ENCODE measurements at regions not wholly inside any gene's neighbourhood (a gene's known extent, or its start where the extent isn't known, plus 50 kb on each side); places are given as distances from the start of the nearest gene placed in this dataset.

- 37% methylated on average over 10 of the region's 10 CpGs for WGBS (ENCODE audit: low lambda C conversion rate, missing lambda C conversion rate)
- H3K4me2 ChIP-seq = no peak overlapping the region
Measured at GRCh38 chr4:71184195-71184781, 154.5 kb upstream of the SLC4A4 start.

GRCh38 chr4:71185037-71185436, 153.8 kb upstream of the SLC4A4 start:
- H3K79me2 ChIP-seq = no peaks in the 10 kb centered on the region
- no peaks in the 10 kb centered on the region for H3K9me2 ChIP-seq (replicated peaks; ENCODE audit: insufficient read depth)
- H3K4me1 ChIP-seq (ENCODE audit: insufficient read depth) = no peaks in the 10 kb centered on the region
- TF ChIP-seq EZH2phosphoT487 (IDR thresholded peaks at IDR 0.05; ENCODE audit: low read depth, severe bottlenecking, unreplicated experiment) (no peak), EZH2 (IDR thresholded peaks at IDR 0.05; ENCODE audit: borderline replicate concordance) (no peak)
- TF ChIP-seq, protein P1, sequence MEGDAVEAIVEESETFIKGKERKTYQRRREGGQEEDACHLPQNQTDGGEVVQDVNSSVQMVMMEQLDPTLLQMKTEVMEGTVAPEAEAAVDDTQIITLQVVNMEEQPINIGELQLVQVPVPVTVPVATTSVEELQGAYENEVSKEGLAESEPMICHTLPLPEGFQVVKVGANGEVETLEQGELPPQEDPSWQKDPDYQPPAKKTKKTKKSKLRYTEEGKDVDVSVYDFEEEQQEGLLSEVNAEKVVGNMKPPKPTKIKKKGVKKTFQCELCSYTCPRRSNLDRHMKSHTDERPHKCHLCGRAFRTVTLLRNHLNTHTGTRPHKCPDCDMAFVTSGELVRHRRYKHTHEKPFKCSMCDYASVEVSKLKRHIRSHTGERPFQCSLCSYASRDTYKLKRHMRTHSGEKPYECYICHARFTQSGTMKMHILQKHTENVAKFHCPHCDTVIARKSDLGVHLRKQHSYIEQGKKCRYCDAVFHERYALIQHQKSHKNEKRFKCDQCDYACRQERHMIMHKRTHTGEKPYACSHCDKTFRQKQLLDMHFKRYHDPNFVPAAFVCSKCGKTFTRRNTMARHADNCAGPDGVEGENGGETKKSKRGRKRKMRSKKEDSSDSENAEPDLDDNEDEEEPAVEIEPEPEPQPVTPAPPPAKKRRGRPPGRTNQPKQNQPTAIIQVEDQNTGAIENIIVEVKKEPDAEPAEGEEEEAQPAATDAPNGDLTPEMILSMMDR (IDR thresholded peaks at IDR 0.05; ENCODE audit: poor library complexity) = no peak
- no peaks in the 10 kb centered on the region for H3K36me3 ChIP-seq (replicated peaks; ENCODE audit: insufficient read depth, low read depth)
- no peak overlapping the region for H3K4me2 ChIP-seq
- H2AFZ ChIP-seq = no peak overlapping the region
- DNase-seq (ENCODE audit: low spot score) = no peak
- no peak overlapping the region for H3K4me3 ChIP-seq
- no peaks in the 10 kb centered on the region for H3K9me3 ChIP-seq (ENCODE audit: low read depth)
- peaks cover 23% of the 10 kb centered on the region for H3K27me3 ChIP-seq
- WGBS (ENCODE audit: low lambda C conversion rate, missing lambda C conversion rate) = 89% methylated on average over 3 of the region's 3 CpGs
- no peak overlapping the region for H3K27ac ChIP-seq
- H4K20me1 ChIP-seq (ENCODE audit: insufficient read depth, poor library complexity, severe bottlenecking) = no peaks in the 10 kb centered on the region

More at GRCh38 chr4:71184195-71184781, 154.5 kb upstream of the SLC4A4 start:
- Histone ChIP-seq H3K4me1 (ENCODE audit: insufficient read depth) (no peaks in the 10 kb centered on the region), H4K20me1 (ENCODE audit: insufficient read depth, poor library complexity, severe bottlenecking) (no peaks in the 10 kb centered on the region), H3K79me2 (no peaks in the 10 kb centered on the region), H3K36me3 (replicated peaks; ENCODE audit: insufficient read depth, low read depth) (no peaks in the 10 kb centered on the region), H2AFZ (no peak overlapping the region), H3K27ac (no peak overlapping the region), H3K27me3 (peaks cover 15% of the 10 kb centered on the region), H3K4me3 (no peak overlapping the region), H3K9me3 (ENCODE audit: low read depth) (no peaks in the 10 kb centered on the region), H3K9me2 (replicated peaks; ENCODE audit: insufficient read depth) (no peaks in the 10 kb centered on the region)
- TF ChIP-seq, protein P1 (IDR thresholded peaks at IDR 0.05; ENCODE audit: poor library complexity) = peak; percentile 75
- TF ChIP-seq EZH2phosphoT487 (IDR thresholded peaks at IDR 0.05; ENCODE audit: low read depth, severe bottlenecking, unreplicated experiment) (no peak), EZH2 (IDR thresholded peaks at IDR 0.05; ENCODE audit: borderline replicate concordance) (no peak)
- peak; percentile 73 for DNase-seq (ENCODE audit: low spot score)

GRCh38 chr4:71186257-71186565, 152.6 kb upstream of the SLC4A4 start:
- H3K4me1 ChIP-seq (ENCODE audit: insufficient read depth) = no peaks in the 10 kb centered on the region
- peaks cover 35% of the 10 kb centered on the region for H3K27me3 ChIP-seq
- H2AFZ ChIP-seq = peak overlapping the region; percentile 48
- no peaks in the 10 kb centered on the region for H3K9me2 ChIP-seq (replicated peaks; ENCODE audit: insufficient read depth)
- H3K4me3 ChIP-seq = peak overlapping the region; percentile 89
- peak overlapping the region; percentile 93 for H3K4me2 ChIP-seq
- WGBS (ENCODE audit: low lambda C conversion rate, missing lambda C conversion rate) = 3% methylated on average over 11 of the region's 11 CpGs
- H3K79me2 ChIP-seq = no peaks in the 10 kb centered on the region
- H4K20me1 ChIP-seq (ENCODE audit: insufficient read depth, poor library complexity, severe bottlenecking) = no peaks in the 10 kb centered on the region
- H3K27ac ChIP-seq = peak overlapping the region; percentile 7
- H3K36me3 ChIP-seq (replicated peaks; ENCODE audit: insufficient read depth, low read depth) = no peaks in the 10 kb centered on the region
- no peaks in the 10 kb centered on the region for H3K9me3 ChIP-seq (ENCODE audit: low read depth)
- TF ChIP-seq EZH2phosphoT487 (IDR thresholded peaks at IDR 0.05; ENCODE audit: low read depth, severe bottlenecking, unreplicated experiment) (no peak), EZH2 (IDR thresholded peaks at IDR 0.05; ENCODE audit: borderline replicate concordance) (no peak)
- TF ChIP-seq, protein P1 (IDR thresholded peaks at IDR 0.05; ENCODE audit: poor library complexity) = no peak
- no peak for DNase-seq (ENCODE audit: low spot score)
